ENCODE measurements at regions not wholly inside any gene's neighbourhood (a gene's known extent, or its start where the extent isn't known, plus 50 kb on each side); places are given as distances from the start of the nearest gene placed in this dataset.
"Not testable (repeated sequence)": the region's sequence is repeated elsewhere in the genome, so short reads cannot be mapped to it uniquely, and the experiment has no call there.

- DNase-seq (ENCODE audit: low read depth in 3 of 3), result no peak
Observed at GRCh38 chr1:224061436-224061835, 52.5 kb upstream of the FBXO28 start.

DNA sequence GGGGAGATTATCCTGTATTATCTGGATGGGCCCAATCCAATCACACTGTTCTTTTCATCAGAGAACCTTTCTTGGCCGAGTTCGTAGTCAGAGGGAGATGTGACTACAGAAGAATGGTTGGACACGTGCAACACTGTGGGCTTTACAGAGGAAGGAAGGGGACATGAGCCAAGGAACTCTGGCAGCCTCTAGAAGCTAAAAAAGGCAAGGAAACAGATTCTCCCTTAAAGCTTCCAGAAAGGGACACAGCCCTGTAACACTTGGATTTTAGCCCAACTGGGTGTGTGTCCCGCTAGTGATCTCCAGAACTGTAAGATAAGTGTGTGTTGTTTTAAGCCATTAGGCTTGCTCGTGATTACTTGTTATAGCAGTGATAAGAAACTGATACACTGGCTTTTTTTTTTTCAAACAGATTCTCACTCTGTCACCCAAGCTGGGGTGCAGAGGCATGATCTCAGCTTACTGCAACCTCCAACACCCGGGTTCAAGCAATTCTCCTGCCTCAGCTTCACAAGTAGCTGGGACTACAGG is 53.9 kb upstream of the FBXO28 start:
- no peak for DNase-seq (ENCODE audit: low read depth in 3 of 3)

DNA sequence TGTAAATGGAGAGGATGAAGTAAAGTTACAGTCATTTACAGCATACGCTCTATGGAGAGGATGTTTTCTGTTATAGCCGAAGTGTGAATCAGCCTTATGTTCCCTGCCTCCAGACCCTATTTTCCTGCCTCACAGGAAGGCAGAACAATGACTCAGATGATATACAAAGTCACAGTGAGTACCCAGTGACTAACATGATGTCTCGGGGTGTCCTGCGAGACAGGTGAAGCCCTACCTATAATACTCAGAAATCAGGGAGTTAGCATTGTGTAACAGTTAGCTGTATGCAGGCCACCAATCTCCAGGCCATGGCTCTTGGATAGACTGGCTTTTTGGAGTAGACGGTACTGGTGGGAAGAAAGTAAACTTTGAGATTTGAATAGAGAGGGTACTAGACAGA is 55.6 kb upstream of the FBXO28 start:
- no peak for DNase-seq (ENCODE audit: low read depth in 3 of 3)

GRCh38 chr1:224057461-224058199 is 56.3 kb upstream of the FBXO28 start:
- no peak for DNase-seq (ENCODE audit: low read depth in 3 of 3)

- no peak for DNase-seq (ENCODE audit: low read depth in 3 of 3)
Observed at GRCh38 chr1:224054611-224055010, 59.3 kb upstream of the FBXO28 start.

DNA sequence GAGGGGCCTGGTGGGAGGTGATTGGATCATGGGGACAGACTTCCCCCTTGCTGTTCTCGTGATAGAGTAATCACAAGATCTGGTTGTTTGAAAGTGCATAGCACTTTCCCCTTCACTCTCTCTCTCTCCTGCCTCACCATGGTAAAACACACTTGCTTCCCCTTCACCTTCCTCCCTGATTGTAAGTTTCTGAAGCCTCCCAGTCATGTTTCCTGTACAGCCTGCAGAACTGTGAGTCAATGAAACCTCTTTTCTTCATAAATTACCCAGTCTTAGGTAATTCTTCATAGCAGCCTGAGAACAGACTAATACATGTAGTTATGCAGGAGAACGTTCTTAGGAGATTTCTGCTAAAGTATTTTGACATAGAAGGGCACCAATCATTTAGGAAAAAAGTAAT is 59.9 kb upstream of the FBXO28 start:
- no peak for DNase-seq (ENCODE audit: low read depth in 3 of 3)

- no peak for DNase-seq (ENCODE audit: low read depth in 3 of 3)
Observed at GRCh38 chr1:224053456-224053855, 60.5 kb upstream of the FBXO28 start.

GRCh38 chr1:224052772-224053171 is 61.1 kb upstream of the FBXO28 start:
- DNase-seq (ENCODE audit: low read depth in 3 of 3), result no peak

- not testable (repeated sequence) for DNase-seq (ENCODE audit: low read depth in 3 of 3)
Observed at GRCh38 chr1:224051782-224052181, 62.1 kb upstream of the FBXO28 start.

GRCh38 chr1:224051086-224051406 is 62.9 kb upstream of the FBXO28 start:
- no peak for DNase-seq (ENCODE audit: low read depth in 3 of 3)

DNA sequence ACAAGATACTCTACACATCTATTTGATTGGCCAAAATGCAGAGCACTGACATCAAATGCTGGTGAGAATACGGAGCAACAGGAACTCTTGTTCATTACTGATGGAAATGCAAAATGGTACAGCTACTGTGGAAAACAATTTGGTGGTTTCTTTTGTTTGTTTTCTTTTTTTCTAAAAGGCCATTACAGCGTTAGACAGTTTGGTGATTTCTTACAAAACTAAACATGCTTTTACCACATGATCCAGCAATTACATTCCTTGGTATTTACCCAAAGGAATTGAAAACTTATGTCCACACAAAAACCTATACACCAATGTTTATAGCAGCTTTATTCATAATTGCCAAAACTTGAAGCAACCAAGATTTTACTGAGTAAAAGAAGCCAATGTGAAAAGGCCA is 66.4 kb upstream of the FBXO28 start:
- no peak for DNase-seq (ENCODE audit: low read depth in 3 of 3)

DNA sequence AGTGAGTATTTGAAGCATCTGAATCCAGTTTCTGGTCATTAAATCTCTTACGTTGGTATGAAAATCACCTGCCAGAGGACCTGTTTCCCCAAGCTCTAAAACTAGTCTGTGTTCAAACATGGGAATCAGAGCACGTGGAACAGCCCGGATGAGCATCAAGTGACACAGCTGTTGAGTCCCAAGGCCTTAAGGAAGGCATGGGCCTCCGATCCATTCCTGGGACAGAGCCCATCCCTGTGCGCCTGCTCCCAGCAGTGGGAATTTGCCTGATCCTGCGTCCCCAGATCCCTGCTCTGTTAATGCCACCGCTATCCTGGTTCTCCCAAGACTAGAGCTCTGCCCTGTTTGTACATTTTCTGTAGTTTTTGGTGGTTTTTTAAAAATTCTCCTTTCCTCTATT is 68.4 kb upstream of the FBXO28 start:
- no peak for DNase-seq (ENCODE audit: low read depth in 3 of 3)

DNA sequence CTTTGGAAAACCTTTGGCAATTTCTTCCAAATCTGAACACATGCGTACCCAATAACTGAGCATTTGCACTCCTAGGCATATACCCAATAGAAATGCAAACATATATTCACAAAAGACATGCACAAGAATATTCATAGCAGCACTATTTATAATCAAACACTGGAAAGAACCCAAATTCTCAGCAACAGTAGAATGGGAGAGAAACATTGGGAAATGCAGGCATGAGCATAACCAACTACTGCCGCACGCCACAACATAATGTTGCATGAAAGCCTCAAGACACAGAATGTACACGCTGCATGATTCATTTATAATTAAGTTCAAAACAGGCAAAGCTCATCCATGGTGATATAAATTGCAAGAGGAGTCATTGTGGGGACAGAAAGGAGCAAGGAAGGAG is 69.5 kb upstream of the FBXO28 start:
- no peak for DNase-seq (ENCODE audit: low read depth in 3 of 3)

GRCh38 chr1:224042557-224043118 is 71.3 kb upstream of the FBXO28 start:
- DNase-seq (ENCODE audit: low read depth in 3 of 3), result no peak

DNA sequence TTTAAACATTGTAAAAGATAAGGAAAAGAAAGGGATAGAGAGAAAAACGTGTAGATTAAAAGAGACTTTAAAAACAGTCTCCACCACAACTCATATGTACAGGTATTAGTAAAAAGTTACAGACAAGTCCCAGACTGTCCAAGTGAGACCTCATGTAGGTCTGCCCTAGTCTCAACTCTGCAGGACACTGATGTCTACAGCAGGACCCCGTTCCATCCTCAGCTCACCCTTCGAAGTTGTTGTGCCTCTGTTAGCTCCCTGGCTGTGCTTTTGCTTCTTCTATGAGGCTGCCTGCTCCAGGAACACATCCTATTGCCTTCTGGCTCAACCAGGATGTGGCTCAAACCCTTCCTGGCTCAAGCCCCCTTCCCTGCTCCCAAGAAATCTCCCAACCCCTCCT is 72.9 kb upstream of the FBXO28 start:
- DNase-seq (ENCODE audit: low read depth in 3 of 3), result no peak

DNA sequence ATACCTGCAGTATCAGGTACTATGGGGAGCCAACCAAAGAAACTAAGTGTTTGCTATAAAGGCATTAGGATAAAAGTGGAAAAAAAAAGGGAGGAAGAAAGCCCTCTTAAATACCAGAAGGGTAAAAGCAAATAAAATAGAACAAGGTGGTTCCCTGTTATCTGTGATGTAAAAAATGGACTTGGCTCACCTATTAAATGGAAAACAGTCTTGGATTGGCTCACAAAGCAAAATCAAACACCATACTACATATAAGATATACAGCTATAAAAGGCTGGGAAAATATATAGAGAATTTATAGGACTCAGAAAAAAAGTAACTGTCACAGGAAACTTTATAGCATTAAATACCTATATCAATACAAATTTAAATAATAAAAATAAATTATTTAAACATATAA is 73.5 kb upstream of the FBXO28 start:
- DNase-seq (ENCODE audit: low read depth in 3 of 3), result not testable (repeated sequence)

- not testable (repeated sequence) for DNase-seq (ENCODE audit: low read depth in 3 of 3)
Observed at GRCh38 chr1:224040006-224040405, 73.9 kb upstream of the FBXO28 start.

GRCh38 chr1:224038832-224039231 is 75.1 kb upstream of the FBXO28 start:
- not testable (repeated sequence) for DNase-seq (ENCODE audit: low read depth in 3 of 3)

DNA sequence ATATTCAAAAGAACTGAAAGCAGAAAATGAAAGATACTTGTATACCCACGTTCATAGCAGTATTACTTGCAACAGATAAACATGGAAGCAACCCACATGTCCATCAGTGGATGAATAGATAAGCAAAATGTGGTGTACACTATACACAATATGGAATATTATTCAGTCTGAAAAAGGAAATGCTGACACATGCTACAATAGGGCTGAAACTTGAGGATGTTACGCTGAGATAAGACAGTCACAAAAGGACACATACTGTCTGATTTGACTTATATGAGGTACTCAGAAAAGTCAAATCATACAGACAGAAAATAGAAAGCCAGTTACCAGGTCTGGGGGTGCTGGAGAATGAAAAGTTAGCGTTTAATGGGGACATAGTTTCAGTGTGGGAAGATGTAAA is 76.5 kb upstream of the FBXO28 start:
- not testable (repeated sequence) for DNase-seq (ENCODE audit: low read depth in 3 of 3)

- not testable (repeated sequence) for DNase-seq (ENCODE audit: low read depth in 3 of 3)
Observed at GRCh38 chr1:224032608-224033276, 81.2 kb upstream of the FBXO28 start.

DNA sequence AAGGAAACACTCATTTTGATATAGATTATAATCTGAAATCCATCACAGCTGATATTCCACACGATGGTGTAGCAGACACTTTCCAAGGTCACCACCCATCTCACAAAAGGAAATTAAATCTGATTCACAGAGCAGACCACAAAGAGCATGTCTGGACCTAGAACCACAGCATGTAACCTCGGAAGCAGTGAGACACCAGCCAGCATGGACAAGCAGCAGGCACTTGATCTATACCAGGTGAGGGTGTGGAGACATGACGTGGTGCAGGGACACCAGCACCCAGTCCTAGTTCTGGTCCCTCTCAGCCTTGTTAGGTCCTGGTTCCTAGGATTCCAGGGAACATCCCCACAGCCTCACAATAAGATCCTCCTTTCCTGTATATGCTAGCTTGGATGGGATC is 81.9 kb upstream of the FBXO28 start:
- DNase-seq (ENCODE audit: low read depth in 3 of 3), result not testable (repeated sequence)

- not testable (repeated sequence) for DNase-seq (ENCODE audit: low read depth in 3 of 3)
Observed at GRCh38 chr1:224030257-224030656, 83.7 kb upstream of the FBXO28 start.
